OCI-LY1 (cell line): ENCODE measurements at regions not wholly inside any gene's neighbourhood (a gene's known extent, or its start where the extent isn't known, plus 50 kb on each side); places are given as distances from the start of the nearest gene placed in this dataset.

Source experiments
- H2AFZ ChIP-seq: fragments of 200-600 bp; sonication (generic), shearing (Covaris generic); 2 replicates; pipeline ENCODE4 v1.6.0; 2014; ENCODE audit warnings: antibody characterized with exemption, mild to moderate bottlenecking, low read length
- H3F3A ChIP-seq: fragments of 200-600 bp; sonication (generic), shearing (Covaris generic); 2 replicates; pipeline ENCODE4 v1.6.0; 2014; ENCODE audit warnings: mild to moderate bottlenecking, antibody characterized with exemption, low read length, moderate library complexity; ENCODE audit not compliant: insufficient read depth
- H3K27ac ChIP-seq: fragments of 200-600 bp; sonication (generic); 2 replicates; pipeline ENCODE4 v1.5.1; 2014; ENCODE audit warnings: low read length, mixed run types, mild to moderate bottlenecking, low read depth; ENCODE audit not compliant: poor library complexity, severe bottlenecking
- H3K27me3 ChIP-seq: fragments of 200-600 bp; sonication (generic); 2 replicates; pipeline ENCODE4 v1.6.0; 2014; ENCODE audit warnings: antibody characterized with exemption, mild to moderate bottlenecking, low read length, moderate library complexity; ENCODE audit not compliant: insufficient read depth
- H3K36me3 ChIP-seq: fragments of 200-600 bp; sonication (generic); 2 replicates; pipeline ENCODE4 v1.6.1; 2014; ENCODE audit warnings: mild to moderate bottlenecking, antibody characterized with exemption, low read length, moderate library complexity, mixed read lengths; ENCODE audit not compliant: insufficient read depth
- H3K4me1 ChIP-seq: fragments of 200-600 bp; sonication (generic); 2 replicates; pipeline ENCODE4 v1.5.1; 2014; ENCODE audit warnings: mild to moderate bottlenecking, low read length, moderate library complexity; ENCODE audit not compliant: insufficient read depth, severe bottlenecking
- H3K4me2 ChIP-seq: fragments of 200-600 bp; sonication (generic), shearing (Covaris generic); 2 replicates; pipeline ENCODE4 v1.6.1; 2014; ENCODE audit warnings: low read length
- H3K4me3 ChIP-seq: fragments of 200-600 bp; sonication (generic); 2 replicates; pipeline ENCODE4 v1.5.1; 2014; ENCODE audit warnings: low read length, low read depth, mild to moderate bottlenecking, mixed read lengths; ENCODE audit not compliant: poor library complexity, severe bottlenecking
- H3K79me2 ChIP-seq: fragments of 200-600 bp; shearing (Covaris generic); 2 replicates; pipeline ENCODE4 v1.6.1; 2016; ENCODE audit warnings: mixed run types, low read length, mixed read lengths; ENCODE audit not compliant: insufficient read depth
- H3K9ac ChIP-seq: fragments of 200-600 bp; sonication (generic), shearing (Covaris generic); 2 replicates; pipeline ENCODE4 v1.6.1; 2014; ENCODE audit warnings: mild to moderate bottlenecking, low read length, mixed read lengths
- H3K9me2 ChIP-seq: fragments of 200-600 bp; sonication (generic), shearing (Covaris generic); 2 replicates; pipeline ENCODE4 v1.6.1; 2014; ENCODE audit warnings: low read depth, mild to moderate bottlenecking, low read length, mixed read lengths
- H3K9me3 ChIP-seq: fragments of 200-600 bp; shearing (Covaris generic); 2 replicates; pipeline ENCODE4 v1.6.1; 2014; ENCODE audit warnings: low read length, mixed read lengths
- H4K20me1 ChIP-seq: fragments of 200-600 bp; sonication (generic), shearing (Covaris generic); 2 replicates; pipeline ENCODE4 v1.6.0; 2016; ENCODE audit warnings: mild to moderate bottlenecking, low read length; ENCODE audit not compliant: insufficient read depth
- CTCF ChIP-seq: fragments of 200-600 bp; sonication (generic), shearing (Covaris generic); IDR thresholded peaks from 2 replicates; pipeline ENCODE4 v1.5.1; 2017; ENCODE audit warnings: mild to moderate bottlenecking, antibody characterized with exemption, low read length, moderate library complexity, mixed read lengths
- EZH2 ChIP-seq: fragments of 200-600 bp; sonication (generic), shearing (Covaris generic); IDR thresholded peaks from 2 replicates; pipeline ENCODE4 v1.8.0; 2017; ENCODE audit warnings: borderline replicate concordance, mixed run types, mild to moderate bottlenecking, antibody characterized with exemption, low read length, moderate library complexity, mixed read lengths

- TF ChIP-seq CTCF (no peak), EZH2 (no peak)
- Histone ChIP-seq H3K27ac (no peak overlapping the region), H3K4me3 (no peak overlapping the region), H3K9me3 (no peaks in the 10 kb centered on the region), H3K9ac (no peak overlapping the region), H3K4me2 (no peak overlapping the region), H3K9me2 (no peaks in the 10 kb centered on the region), H2AFZ (no peak overlapping the region), H3F3A (no peaks in the 10 kb centered on the region), H3K36me3 (no peaks in the 10 kb centered on the region), H4K20me1 (no peaks in the 10 kb centered on the region), H3K4me1 (no peaks in the 10 kb centered on the region), H3K27me3 (no peaks in the 10 kb centered on the region), H3K79me2 (no peaks in the 10 kb centered on the region)
These were observed 316.3 kb downstream of the TGFB2 start for GRCh38 chr1:218661411-218661810.

- H3K4me1 ChIP-seq: no peaks in the 10 kb centered on the region
- H3K4me3 ChIP-seq: no peak overlapping the region
- H3K9ac ChIP-seq: no peak overlapping the region
- no peak overlapping the region for H3K27ac ChIP-seq
- no peaks in the 10 kb centered on the region for H3K9me3 ChIP-seq
- H2AFZ ChIP-seq: no peak overlapping the region
- no peaks in the 10 kb centered on the region for H3K79me2 ChIP-seq
- H3F3A ChIP-seq: no peaks in the 10 kb centered on the region
- no peak overlapping the region for H3K4me2 ChIP-seq
- TF ChIP-seq EZH2 (no peak), CTCF (no peak)
- H3K27me3 ChIP-seq: no peaks in the 10 kb centered on the region
- H3K36me3 ChIP-seq: no peaks in the 10 kb centered on the region
- H4K20me1 ChIP-seq: no peaks in the 10 kb centered on the region
- H3K9me2 ChIP-seq: no peaks in the 10 kb centered on the region
These were observed 319.4 kb downstream of the TGFB2 start for GRCh38 chr1:218664385-218665170.

GRCh38 chr1:218665221-218665620, 320.1 kb downstream of the TGFB2 start:
- H3K36me3 ChIP-seq: no peaks in the 10 kb centered on the region
- H3F3A ChIP-seq: no peaks in the 10 kb centered on the region
- H3K9me3 ChIP-seq: no peaks in the 10 kb centered on the region
- no peaks in the 10 kb centered on the region for H4K20me1 ChIP-seq
- H3K4me3 ChIP-seq: no peak overlapping the region
- no peaks in the 10 kb centered on the region for H3K27me3 ChIP-seq
- no peak overlapping the region for H2AFZ ChIP-seq
- H3K9ac ChIP-seq: no peak overlapping the region
- TF ChIP-seq EZH2: no peak
- TF ChIP-seq CTCF: no peak
- H3K4me2 ChIP-seq: no peak overlapping the region
- H3K27ac ChIP-seq: no peak overlapping the region
- H3K9me2 ChIP-seq: no peaks in the 10 kb centered on the region
- H3K4me1 ChIP-seq: no peaks in the 10 kb centered on the region
- H3K79me2 ChIP-seq: no peaks in the 10 kb centered on the region
